Vagina (tissue), 2 donors: ENCODE measurements at regions not wholly inside any gene's neighbourhood (a gene's known extent, or its start where the extent isn't known, plus 50 kb on each side); places are given as distances from the start of the nearest gene placed in this dataset.

Source experiments
- DNase-seq, 2 donors: peaks; one replicate each; pipeline ENCODE4 v3.0.0-alpha.2; 2017; ENCODE audit errors: extremely low spot score in 2 of 2
- H3K27ac ChIP-seq: fragments of 200-600 bp; sonication (generic); one replicate; pipeline ENCODE4 v1.5.1; 2019
- H3K27me3 ChIP-seq: fragments of 200-600 bp; sonication (generic); one replicate; pipeline ENCODE4 v1.5.1; 2019
- H3K36me3 ChIP-seq, 2 donors: fragments of 200-600 bp; sonication (generic); one replicate each; pipeline ENCODE4 v1.5.1; 2017 to 2019
- H3K4me1 ChIP-seq: fragments of 200-600 bp; sonication (generic); one replicate; pipeline ENCODE4 v1.5.1; 2019
- H3K4me3 ChIP-seq, 2 donors: fragments of 200-600 bp; sonication (generic); 1 replicate in 1 of 2; 2 replicates in 1 of 2; pipeline ENCODE4 v1.5.1; 2016 to 2019
- H3K9me3 ChIP-seq: fragments of 200-600 bp; sonication (generic); one replicate; pipeline ENCODE4 v1.5.1; 2019
- POLR2A ChIP-seq, 2 donors: fragments of 450-650 bp; IDR thresholded peaks; one replicate each; pipeline ENCODE4 v1.6.1; 2017; ENCODE audit warnings: antibody characterized with exemption in 2 of 2, mild to moderate bottlenecking in 2 of 2, moderate library complexity in 2 of 2
- POLR2AphosphoS5 ChIP-seq, 2 donors: sonication (generic); formaldehyde crosslinking; IDR thresholded peaks; one replicate each; pipeline ENCODE4 v1.9.0; 2017; ENCODE audit warnings: antibody characterized with exemption in 2 of 2, mild to moderate bottlenecking in 2 of 2, low read depth in 1 of 2; ENCODE audit not compliant: insufficient read depth in 1 of 2
- intact Hi-C: fragments of 100-400 bp; cut with DNase I; formaldehyde crosslinking; loops from one replicate; pipeline ENCODE4 v1.15.1; 2023
- TF ChIP-seq, protein P1 (sequence below), 3 experiments: fragments of 450-650 bp in 2 of 3; fragments of 200-600 bp in 1 of 3; sonication (generic) in 1 of 3; IDR thresholded peaks; one replicate each; pipeline ENCODE4 v1.5.1; 2017 to 2019; ENCODE audit warnings: antibody characterized with exemption in 3 of 3, mild to moderate bottlenecking in 2 of 3, moderate library complexity in 2 of 3

DNA sequence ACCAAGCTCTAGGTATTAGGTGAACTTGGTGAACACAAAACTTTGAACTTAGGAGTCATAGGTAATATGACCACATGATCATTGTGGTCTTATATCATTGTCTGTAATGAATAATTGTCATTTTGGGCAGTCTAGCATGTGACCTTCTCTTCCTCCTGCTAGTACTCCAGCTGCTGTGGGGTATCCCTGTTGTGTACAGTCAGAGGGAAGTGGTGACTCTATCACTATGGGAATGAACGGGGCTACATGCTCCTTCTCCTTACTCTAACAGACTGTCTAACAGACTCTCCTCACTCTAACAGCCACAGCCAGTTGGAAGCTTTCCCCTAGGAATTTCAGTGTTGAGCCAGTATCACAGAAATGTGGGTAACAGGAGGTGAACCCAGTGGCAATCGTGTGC is 68.2 kb upstream of the NEDD4L start:
- H3K9me3 ChIP-seq = no peaks in the 10 kb centered on the region
- no peak overlapping the region for H3K4me3 ChIP-seq
- H3K27ac ChIP-seq = no peak overlapping the region
- H3K27me3 ChIP-seq = no peaks in the 10 kb centered on the region
- no peak for DNase-seq
- TF ChIP-seq POLR2AphosphoS5 (IDR thresholded peaks at IDR 0.05; ENCODE audit: insufficient read depth in 1 of 2, low read depth in 1 of 2) = no peak
- TF ChIP-seq, protein P1, sequence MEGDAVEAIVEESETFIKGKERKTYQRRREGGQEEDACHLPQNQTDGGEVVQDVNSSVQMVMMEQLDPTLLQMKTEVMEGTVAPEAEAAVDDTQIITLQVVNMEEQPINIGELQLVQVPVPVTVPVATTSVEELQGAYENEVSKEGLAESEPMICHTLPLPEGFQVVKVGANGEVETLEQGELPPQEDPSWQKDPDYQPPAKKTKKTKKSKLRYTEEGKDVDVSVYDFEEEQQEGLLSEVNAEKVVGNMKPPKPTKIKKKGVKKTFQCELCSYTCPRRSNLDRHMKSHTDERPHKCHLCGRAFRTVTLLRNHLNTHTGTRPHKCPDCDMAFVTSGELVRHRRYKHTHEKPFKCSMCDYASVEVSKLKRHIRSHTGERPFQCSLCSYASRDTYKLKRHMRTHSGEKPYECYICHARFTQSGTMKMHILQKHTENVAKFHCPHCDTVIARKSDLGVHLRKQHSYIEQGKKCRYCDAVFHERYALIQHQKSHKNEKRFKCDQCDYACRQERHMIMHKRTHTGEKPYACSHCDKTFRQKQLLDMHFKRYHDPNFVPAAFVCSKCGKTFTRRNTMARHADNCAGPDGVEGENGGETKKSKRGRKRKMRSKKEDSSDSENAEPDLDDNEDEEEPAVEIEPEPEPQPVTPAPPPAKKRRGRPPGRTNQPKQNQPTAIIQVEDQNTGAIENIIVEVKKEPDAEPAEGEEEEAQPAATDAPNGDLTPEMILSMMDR (IDR thresholded peaks at IDR 0.05) = no peak
- no peak for TF ChIP-seq POLR2A (IDR thresholded peaks at IDR 0.05)
- no peaks in the 10 kb centered on the region for H3K36me3 ChIP-seq
- intact Hi-C loops = no loop called here
- H3K4me1 ChIP-seq = no peaks in the 10 kb centered on the region

DNA sequence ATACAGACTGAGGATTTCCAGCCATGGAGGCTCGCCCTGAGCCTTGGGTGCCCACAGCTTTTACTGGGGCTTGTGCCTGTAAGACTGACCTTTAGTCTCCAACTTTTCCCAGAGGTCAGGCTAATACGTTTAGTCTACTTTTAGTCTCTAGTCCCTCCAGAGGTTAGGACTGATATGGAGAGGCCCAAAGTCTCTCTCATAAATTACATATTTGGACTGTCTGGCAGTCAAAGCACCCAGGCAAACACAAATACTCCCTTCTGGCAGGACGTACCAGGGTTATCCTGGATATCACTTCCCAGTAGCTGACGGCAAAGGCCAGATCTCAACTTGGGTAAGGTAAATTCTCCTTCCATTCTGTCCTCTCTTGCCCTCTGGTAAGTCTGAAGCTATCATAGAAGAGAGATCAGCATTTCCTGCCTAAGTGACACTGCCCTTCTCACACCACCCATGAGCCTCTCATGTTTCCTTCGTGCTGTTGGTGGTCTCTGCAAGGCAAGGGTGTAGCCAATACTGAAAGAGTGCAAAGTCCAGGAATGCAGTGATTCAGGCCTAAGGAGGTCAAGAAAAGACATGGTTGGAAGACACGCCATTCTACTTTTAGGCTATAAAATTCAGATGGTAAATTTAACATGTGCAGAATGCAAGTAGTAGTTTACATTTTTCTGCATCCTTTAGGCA is 69.3 kb upstream of the NEDD4L start:
- Histone ChIP-seq H3K27ac (no peak overlapping the region), H3K4me3 (no peak overlapping the region), H3K4me1 (no peaks in the 10 kb centered on the region), H3K27me3 (no peaks in the 10 kb centered on the region), H3K36me3 (no peaks in the 10 kb centered on the region), H3K9me3 (no peaks in the 10 kb centered on the region)
- no peak for TF ChIP-seq POLR2A (IDR thresholded peaks at IDR 0.05)
- TF ChIP-seq POLR2AphosphoS5 (IDR thresholded peaks at IDR 0.05; ENCODE audit: insufficient read depth in 1 of 2, low read depth in 1 of 2) = no peak
- TF ChIP-seq, protein P1 (IDR thresholded peaks at IDR 0.05) = no peak
- DNase-seq = no peak
- intact Hi-C loops = no loop called here

DNA sequence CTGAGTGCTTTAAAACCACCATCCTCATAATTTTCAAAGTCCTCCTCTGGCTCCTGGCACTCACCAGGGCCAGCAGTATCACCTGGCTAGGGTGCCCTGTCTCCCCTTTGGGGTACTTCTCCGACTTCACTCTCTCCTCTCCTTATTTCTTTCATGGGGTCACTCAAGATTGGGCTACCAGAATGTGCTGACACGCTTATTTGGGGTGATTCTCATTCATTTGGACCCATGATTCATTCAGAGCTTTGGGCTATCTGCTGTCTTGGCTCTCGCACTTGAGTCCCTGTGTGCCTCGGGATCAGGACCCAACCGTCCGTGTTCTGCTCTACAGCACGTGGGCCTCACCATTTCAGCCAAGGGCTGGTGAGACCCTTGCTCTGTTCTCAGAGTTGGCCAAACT is 70.1 kb upstream of the NEDD4L start:
- intact Hi-C loops = no loop called here

DNA sequence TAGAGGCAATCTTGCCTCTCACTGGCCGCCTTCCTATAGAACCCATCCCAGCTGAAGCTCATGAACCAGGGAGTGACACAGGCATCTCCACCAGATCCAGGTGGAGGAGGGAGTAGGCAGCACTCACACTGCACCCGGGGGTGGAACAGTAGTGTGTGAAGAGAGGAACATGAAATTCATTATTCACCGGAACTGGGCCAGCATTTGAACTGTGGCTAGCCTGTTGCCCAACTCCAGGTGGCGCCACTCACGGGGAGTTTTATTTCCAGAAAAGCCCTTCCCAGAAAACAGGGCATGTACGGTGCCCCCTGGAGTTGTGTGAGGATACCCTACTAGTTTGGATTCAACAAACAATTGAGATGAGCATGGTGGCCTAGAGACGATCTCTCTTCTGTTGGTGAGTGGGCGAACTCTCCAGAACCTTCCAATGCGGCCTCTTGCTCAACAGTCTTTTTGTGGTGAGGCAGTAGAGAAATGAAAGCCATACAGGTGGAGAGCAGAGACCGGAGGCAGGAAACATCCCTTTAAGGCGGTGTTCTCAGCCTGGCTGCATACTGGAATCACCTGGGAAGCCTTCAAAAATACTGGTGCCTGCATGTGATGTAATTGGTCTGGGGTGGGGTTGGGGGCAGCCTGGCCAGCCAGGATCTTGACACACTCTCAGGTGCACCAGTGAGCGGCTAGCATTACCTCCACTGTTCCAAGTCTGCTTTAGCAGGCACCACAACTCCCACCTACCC is 73.5 kb upstream of the NEDD4L start:
- H3K27me3 ChIP-seq = no peaks in the 10 kb centered on the region
- no peak overlapping the region for H3K4me3 ChIP-seq
- TF ChIP-seq POLR2A (IDR thresholded peaks at IDR 0.05) = no peak
- TF ChIP-seq, protein P1 (IDR thresholded peaks at IDR 0.05) = no peak
- TF ChIP-seq POLR2AphosphoS5 (IDR thresholded peaks at IDR 0.05; ENCODE audit: insufficient read depth in 1 of 2, low read depth in 1 of 2) = no peak
- H3K27ac ChIP-seq = no peak overlapping the region
- H3K4me1 ChIP-seq = no peaks in the 10 kb centered on the region
- H3K36me3 ChIP-seq = no peaks in the 10 kb centered on the region
- intact Hi-C loops = no loop called here
- no peak for DNase-seq
- H3K9me3 ChIP-seq = no peaks in the 10 kb centered on the region

More for the DNA sequence above, 70.1 kb upstream of the NEDD4L start:
- H3K27me3 ChIP-seq = no peaks in the 10 kb centered on the region
- no peak overlapping the region for H3K4me3 ChIP-seq
- no peaks in the 10 kb centered on the region for H3K4me1 ChIP-seq
- DNase-seq = no peak
- no peaks in the 10 kb centered on the region for H3K36me3 ChIP-seq
- TF ChIP-seq, protein P1 (IDR thresholded peaks at IDR 0.05) = no peak
- TF ChIP-seq POLR2AphosphoS5 (IDR thresholded peaks at IDR 0.05; ENCODE audit: insufficient read depth in 1 of 2, low read depth in 1 of 2) (no peak), POLR2A (IDR thresholded peaks at IDR 0.05) (no peak)
- H3K27ac ChIP-seq = no peak overlapping the region
- no peaks in the 10 kb centered on the region for H3K9me3 ChIP-seq

DNA sequence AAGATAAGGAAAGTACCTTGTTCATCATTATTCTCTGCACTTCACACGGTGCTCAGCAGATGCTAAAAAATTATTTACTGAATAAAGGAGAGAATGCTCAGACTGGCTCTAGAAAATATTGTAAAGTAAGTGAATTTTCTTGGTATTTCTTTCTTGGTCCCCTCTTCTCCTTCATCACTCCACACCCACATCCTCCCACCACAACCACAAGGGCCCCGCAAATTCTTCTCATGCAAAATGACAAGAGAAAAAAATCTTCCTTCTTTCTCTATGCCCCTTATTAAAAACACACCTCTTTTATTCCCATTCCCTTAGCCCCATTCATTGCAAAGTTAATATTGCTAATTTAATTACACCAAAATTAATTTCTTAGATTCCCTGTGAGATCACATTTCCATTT is 74.2 kb upstream of the NEDD4L start:
- Histone ChIP-seq H3K36me3 (no peaks in the 10 kb centered on the region), H3K9me3 (no peaks in the 10 kb centered on the region), H3K4me3 (no peak overlapping the region), H3K27me3 (no peaks in the 10 kb centered on the region), H3K4me1 (no peaks in the 10 kb centered on the region), H3K27ac (no peak overlapping the region)
- no peak for DNase-seq
- TF ChIP-seq POLR2AphosphoS5 (IDR thresholded peaks at IDR 0.05; ENCODE audit: insufficient read depth in 1 of 2, low read depth in 1 of 2) (no peak), POLR2A (IDR thresholded peaks at IDR 0.05) (no peak)
- TF ChIP-seq, protein P1 (IDR thresholded peaks at IDR 0.05) = no peak
- intact Hi-C loops = no loop called here
